Smooth muscle cell (in vitro differentiated cells): ENCODE measurements at regions not wholly inside any gene's neighbourhood (a gene's known extent, or its start where the extent isn't known, plus 50 kb on each side); places are given as distances from the start of the nearest gene placed in this dataset.

Experiments
- DNase-seq: peaks from one replicate; lab custom pipeline; 2025; ENCODE audit not compliant: unreplicated experiment; lab: John Stamatoyannopoulos, UW
- H2AFZ ChIP-seq: fragments of 200-600 bp; sonication (generic); 2 replicates; pipeline ENCODE4 v1.6.0; 2016; ENCODE audit warnings: antibody characterized with exemption, low read depth, mild to moderate bottlenecking
- H3F3A ChIP-seq: fragments of 200-600 bp; sonication (generic); 2 replicates; pipeline ENCODE4 v1.6.0; 2017; ENCODE audit warnings: antibody characterized with exemption, low read depth
- H3K27ac ChIP-seq: fragments of 200-600 bp; sonication (generic); 2 replicates; pipeline ENCODE4 v1.5.1; 2016; ENCODE audit warnings: low read depth, mild to moderate bottlenecking
- H3K27me3 ChIP-seq: fragments of 200-600 bp; sonication (generic); 2 replicates; pipeline ENCODE4 v1.6.1; 2016; ENCODE audit warnings: low read depth, mild to moderate bottlenecking
- H3K36me3 ChIP-seq: fragments of 200-600 bp; sonication (generic); 2 replicates; pipeline ENCODE4 v1.5.1; 2016; ENCODE audit warnings: low read depth
- H3K4me1 ChIP-seq: fragments of 200-600 bp; sonication (generic); 2 replicates; pipeline ENCODE4 v1.5.1; 2016; ENCODE audit warnings: low read depth
- H3K4me2 ChIP-seq: fragments of 200-600 bp; sonication (generic); 2 replicates; pipeline ENCODE4 v1.6.0; 2016; ENCODE audit warnings: mild to moderate bottlenecking
- H3K4me3 ChIP-seq: fragments of 200-600 bp; sonication (generic); 2 replicates; pipeline ENCODE4 v1.5.1; 2016; ENCODE audit warnings: mild to moderate bottlenecking
- H3K79me2 ChIP-seq: fragments of 200-600 bp; sonication (generic); 2 replicates; pipeline ENCODE4 v1.6.0; 2016; ENCODE audit warnings: low read depth, mild to moderate bottlenecking
- H3K9ac ChIP-seq: fragments of 200-600 bp; sonication (generic); 2 replicates; pipeline ENCODE4 v1.6.0; 2016; ENCODE audit warnings: low read depth
- H3K9me3 ChIP-seq: fragments of 200-600 bp; sonication (generic); replicated peaks from 2 replicates; pipeline ENCODE4 v1.5.1; 2016; ENCODE audit warnings: low read depth
- H4K20me1 ChIP-seq: fragments of 200-600 bp; sonication (generic); 2 replicates; pipeline ENCODE4 v1.6.0; 2016; ENCODE audit warnings: low read depth
- CTCF ChIP-seq: fragments of 200-600 bp; sonication (generic); IDR thresholded peaks from 2 replicates; pipeline ENCODE4 v1.5.1; 2017; ENCODE audit warnings: borderline replicate concordance, mild to moderate bottlenecking, antibody characterized with exemption; ENCODE audit not compliant: insufficient read depth, poor library complexity, severe bottlenecking
- WGBS: methylation state at CpG from one replicate; pipeline ENCODE4 v1.1.7; 2016; ENCODE audit warnings: low lambda C conversion rate; 5-methylcytosine and 5-hydroxymethylcytosine counted together

GRCh38 chr2:129575431-129575830, 404.0 kb upstream of the RAB6C start:
- DNase-seq: no peak
- Histone ChIP-seq H3K4me1 (no peaks in the 10 kb centered on the region), H3K27me3 (no peaks in the 10 kb centered on the region), H3K79me2 (no peaks in the 10 kb centered on the region), H3K4me2 (no peak overlapping the region), H3K9me3 (no peaks in the 10 kb centered on the region), H3K36me3 (no peaks in the 10 kb centered on the region), H2AFZ (no peak overlapping the region), H3K27ac (no peak overlapping the region), H3K9ac (no peak overlapping the region), H3F3A (no peaks in the 10 kb centered on the region), H3K4me3 (no peak overlapping the region), H4K20me1 (no peaks in the 10 kb centered on the region)
- WGBS: 84% methylated on average over 2 of the region's 2 CpGs
- TF ChIP-seq CTCF: no peak

- no peaks in the 10 kb centered on the region for H3K9me3 ChIP-seq
- no peak overlapping the region for H3K9ac ChIP-seq
- no peaks in the 10 kb centered on the region for H3F3A ChIP-seq
- no peaks in the 10 kb centered on the region for H3K27me3 ChIP-seq
- H4K20me1 ChIP-seq: no peaks in the 10 kb centered on the region
- 90% methylated on average over 4 of the region's 4 CpGs for WGBS
- TF ChIP-seq CTCF: no peak
- H3K4me2 ChIP-seq: no peak overlapping the region
- H2AFZ ChIP-seq: no peak overlapping the region
- no peaks in the 10 kb centered on the region for H3K36me3 ChIP-seq
- H3K4me3 ChIP-seq: no peak overlapping the region
- no peaks in the 10 kb centered on the region for H3K4me1 ChIP-seq
- H3K27ac ChIP-seq: no peak overlapping the region
- no peaks in the 10 kb centered on the region for H3K79me2 ChIP-seq
- no peak for DNase-seq
Observed at GRCh38 chr2:129575880-129576279, 403.6 kb upstream of the RAB6C start.

- H3K9me3 ChIP-seq: no peaks in the 10 kb centered on the region
- H3F3A ChIP-seq: no peaks in the 10 kb centered on the region
- H3K27ac ChIP-seq: no peak overlapping the region
- no peak overlapping the region for H2AFZ ChIP-seq
- H3K27me3 ChIP-seq: no peaks in the 10 kb centered on the region
- H3K79me2 ChIP-seq: no peaks in the 10 kb centered on the region
- H3K36me3 ChIP-seq: no peaks in the 10 kb centered on the region
- no peak overlapping the region for H3K4me3 ChIP-seq
- DNase-seq: no peak
- H3K9ac ChIP-seq: no peak overlapping the region
- H3K4me1 ChIP-seq: no peaks in the 10 kb centered on the region
- H4K20me1 ChIP-seq: no peaks in the 10 kb centered on the region
- 91% methylated on average over 1 of the region's 1 CpG for WGBS
- TF ChIP-seq CTCF: no peak
- H3K4me2 ChIP-seq: no peak overlapping the region
Observed at GRCh38 chr2:129580001-129580400, 399.5 kb upstream of the RAB6C start.

- Histone ChIP-seq H3K4me1 (no peaks in the 10 kb centered on the region), H2AFZ (no peak overlapping the region), H3K4me3 (no peak overlapping the region), H3K79me2 (no peaks in the 10 kb centered on the region), H4K20me1 (no peaks in the 10 kb centered on the region), H3K9me3 (no peaks in the 10 kb centered on the region), H3K27ac (no peak overlapping the region), H3K36me3 (no peaks in the 10 kb centered on the region), H3K9ac (no peak overlapping the region), H3K4me2 (no peak overlapping the region), H3F3A (no peaks in the 10 kb centered on the region), H3K27me3 (peaks cover 3% of the 10 kb centered on the region)
- DNase-seq: no peak
- TF ChIP-seq CTCF: no peak
Observed at GRCh38 chr2:129585760-129586159, 393.7 kb upstream of the RAB6C start.
